Peyer's patch (tissue), 4 donors: ENCODE measurements at regions not wholly inside any gene's neighbourhood (a gene's known extent, or its start where the extent isn't known, plus 50 kb on each side); places are given as distances from the start of the nearest gene placed in this dataset.

Experiments
- DNase-seq, 3 donors: peaks; one replicate each; pipeline ENCODE4 v3.0.0-alpha.2; 2017 to 2019
- H3K27ac ChIP-seq, 4 donors: fragments of 200-600 bp; sonication (generic); one replicate each; pipeline ENCODE4 v1.5.1; 2016 to 2019
- H3K27me3 ChIP-seq, 2 donors: fragments of 200-600 bp; sonication (generic); one replicate each; pipeline ENCODE4 v1.5.1; 2019
- H3K36me3 ChIP-seq, 3 donors: fragments of 200-600 bp; sonication (generic); one replicate each; pipeline ENCODE4 v1.5.1; 2016 to 2019
- H3K4me1 ChIP-seq, 4 donors: fragments of 200-600 bp; sonication (generic); one replicate each; pipeline ENCODE4 v1.5.1; 2016 to 2019
- H3K4me3 ChIP-seq, 4 donors: fragments of 200-600 bp; sonication (generic); 1 replicate in 3 of 4; 2 replicates in 1 of 4; pipeline ENCODE4 v1.5.1; 2016 to 2019; ENCODE audit warnings: mild to moderate bottlenecking in 1 of 4
- H3K9me3 ChIP-seq, 4 donors: fragments of 200-600 bp; sonication (generic); one replicate each; pipeline ENCODE4 v1.5.1; 2016 to 2019; ENCODE audit warnings: mild to moderate bottlenecking in 1 of 4
- POLR2A ChIP-seq, 2 donors: fragments of 450-650 bp; IDR thresholded peaks; one replicate each; pipeline ENCODE4 v1.5.1; 2017; ENCODE audit warnings: antibody characterized with exemption in 2 of 2, mild to moderate bottlenecking in 2 of 2, moderate library complexity in 2 of 2
- TF ChIP-seq, protein P1 (sequence below), 6 experiments: fragments of 450-650 bp in 4 of 6; fragments of 200-600 bp in 2 of 6; sonication (generic) in 1 of 6; IDR thresholded peaks; one replicate each; pipeline ENCODE4 v1.5.1; 2017 to 2019; ENCODE audit warnings: antibody characterized with exemption in 6 of 6, mild to moderate bottlenecking in 3 of 6, moderate library complexity in 1 of 6

DNA sequence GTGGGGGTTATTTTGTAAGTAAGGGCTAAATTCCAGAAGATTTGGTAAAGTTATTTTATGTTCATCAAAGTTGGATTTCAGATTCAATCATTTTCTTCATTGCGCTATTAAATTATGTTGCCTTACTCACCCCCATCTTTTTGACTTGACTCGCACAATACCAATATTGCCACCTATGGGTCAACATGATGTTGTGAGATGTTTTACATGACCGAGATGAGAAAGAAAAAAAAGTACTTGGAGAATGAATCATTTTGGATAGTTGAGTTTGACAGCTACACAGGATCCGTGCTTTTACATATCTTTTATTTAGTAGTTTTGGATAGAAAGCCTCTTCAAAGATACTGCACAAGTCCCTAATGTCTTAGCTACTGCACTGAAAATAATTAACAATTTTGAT lies 224.2 kb upstream of the EMCN start:
- Histone ChIP-seq H3K27me3 (no peaks in the 10 kb centered on the region), H3K27ac (no peak overlapping the region), H3K9me3 (no peaks in the 10 kb centered on the region), H3K4me3 (no peak overlapping the region), H3K4me1 (no peaks in the 10 kb centered on the region), H3K36me3 (no peaks in the 10 kb centered on the region)
- peak in 1 of 3 donors; percentile 44 for DNase-seq
- TF ChIP-seq, protein P1, sequence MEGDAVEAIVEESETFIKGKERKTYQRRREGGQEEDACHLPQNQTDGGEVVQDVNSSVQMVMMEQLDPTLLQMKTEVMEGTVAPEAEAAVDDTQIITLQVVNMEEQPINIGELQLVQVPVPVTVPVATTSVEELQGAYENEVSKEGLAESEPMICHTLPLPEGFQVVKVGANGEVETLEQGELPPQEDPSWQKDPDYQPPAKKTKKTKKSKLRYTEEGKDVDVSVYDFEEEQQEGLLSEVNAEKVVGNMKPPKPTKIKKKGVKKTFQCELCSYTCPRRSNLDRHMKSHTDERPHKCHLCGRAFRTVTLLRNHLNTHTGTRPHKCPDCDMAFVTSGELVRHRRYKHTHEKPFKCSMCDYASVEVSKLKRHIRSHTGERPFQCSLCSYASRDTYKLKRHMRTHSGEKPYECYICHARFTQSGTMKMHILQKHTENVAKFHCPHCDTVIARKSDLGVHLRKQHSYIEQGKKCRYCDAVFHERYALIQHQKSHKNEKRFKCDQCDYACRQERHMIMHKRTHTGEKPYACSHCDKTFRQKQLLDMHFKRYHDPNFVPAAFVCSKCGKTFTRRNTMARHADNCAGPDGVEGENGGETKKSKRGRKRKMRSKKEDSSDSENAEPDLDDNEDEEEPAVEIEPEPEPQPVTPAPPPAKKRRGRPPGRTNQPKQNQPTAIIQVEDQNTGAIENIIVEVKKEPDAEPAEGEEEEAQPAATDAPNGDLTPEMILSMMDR (IDR thresholded peaks at IDR 0.05), result peak in 4 of 6 experiments; percentile 20 to 64 (median 58)
- TF ChIP-seq POLR2A (IDR thresholded peaks at IDR 0.05), result no peak

DNA sequence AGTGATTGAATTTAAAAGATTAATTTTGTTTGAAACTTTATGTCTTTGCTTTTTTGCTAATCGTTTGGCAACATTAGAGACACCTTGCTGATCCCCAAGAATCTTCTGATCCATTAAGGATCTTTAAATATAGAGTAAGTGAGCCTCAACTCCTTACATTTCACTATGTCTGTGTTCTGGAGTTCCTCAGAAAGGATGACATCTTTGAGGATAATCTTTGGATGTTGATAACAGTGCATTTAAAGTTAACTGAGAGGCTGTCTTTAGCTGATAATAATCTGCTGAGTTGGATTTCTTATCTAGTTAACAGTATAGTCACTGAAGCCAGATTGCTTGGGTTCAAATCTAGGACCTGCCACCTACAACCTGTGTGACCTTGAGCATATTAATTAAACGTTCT lies 221.6 kb upstream of the EMCN start:
- Histone ChIP-seq H3K36me3 (no peaks in the 10 kb centered on the region), H3K4me1 (no peaks in the 10 kb centered on the region), H3K9me3 (no peaks in the 10 kb centered on the region), H3K27me3 (no peaks in the 10 kb centered on the region), H3K4me3 (no peak overlapping the region), H3K27ac (no peak overlapping the region)
- DNase-seq, result no peak
- TF ChIP-seq POLR2A (IDR thresholded peaks at IDR 0.05), result no peak
- TF ChIP-seq, protein P1 (IDR thresholded peaks at IDR 0.05), result no peak

DNA sequence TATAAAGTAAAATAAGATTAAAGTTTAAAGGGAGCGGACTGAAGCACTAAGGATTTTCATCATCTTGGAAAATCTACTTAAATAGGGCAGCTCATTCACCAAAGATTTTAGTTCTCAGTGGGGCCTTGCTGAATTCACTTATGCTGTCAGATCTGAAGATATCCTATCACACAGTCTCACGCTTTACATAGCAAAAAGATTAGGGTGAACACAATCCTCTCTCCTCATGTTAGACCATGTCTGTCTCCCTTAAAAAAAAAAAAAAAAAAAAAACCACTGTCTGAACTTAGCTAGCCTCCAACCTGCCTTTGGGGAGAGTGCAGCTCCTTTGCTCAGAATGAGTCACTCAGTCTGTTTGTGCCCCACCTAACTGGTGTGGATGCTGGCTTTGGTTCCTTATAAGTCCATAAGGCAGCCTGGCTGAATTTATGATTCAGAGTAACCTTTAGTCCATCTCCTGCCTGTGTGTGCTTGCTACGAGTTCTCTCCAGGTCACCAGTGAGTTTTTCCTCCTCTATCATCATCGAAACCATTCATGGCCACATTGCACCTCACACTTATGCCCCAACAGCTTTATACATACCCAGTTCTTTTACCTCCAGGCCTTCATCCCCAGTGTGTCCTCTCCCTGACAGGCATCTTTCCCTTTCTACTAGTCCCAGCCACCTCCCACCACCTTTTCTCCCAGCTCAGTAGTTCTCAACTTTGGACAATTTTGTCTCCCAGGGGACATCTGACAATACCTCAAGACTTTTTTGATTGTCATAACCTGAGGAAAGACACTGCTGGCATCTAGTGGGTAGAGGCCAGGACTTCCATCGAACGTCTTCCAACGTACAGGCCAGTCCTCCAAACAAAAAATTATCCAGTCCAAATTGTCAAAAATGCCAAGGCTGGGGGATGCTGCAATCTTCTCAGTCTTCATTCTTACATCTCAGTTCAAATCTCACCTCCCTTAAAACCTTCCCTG lies 220.7 kb upstream of the EMCN start:
- peak in 1 of 3 donors; percentile 68 for DNase-seq
- H3K4me3 ChIP-seq, result no peak overlapping the region
- no peaks in the 10 kb centered on the region for H3K9me3 ChIP-seq
- no peaks in the 10 kb centered on the region for H3K27me3 ChIP-seq
- peak overlapping the region in 1 of 4 donors; percentile 36 for H3K27ac ChIP-seq
- TF ChIP-seq, protein P1 (IDR thresholded peaks at IDR 0.05), result no peak
- TF ChIP-seq POLR2A (IDR thresholded peaks at IDR 0.05), result no peak
- no peaks in the 10 kb centered on the region for H3K36me3 ChIP-seq
- no peaks in the 10 kb centered on the region for H3K4me1 ChIP-seq

DNA sequence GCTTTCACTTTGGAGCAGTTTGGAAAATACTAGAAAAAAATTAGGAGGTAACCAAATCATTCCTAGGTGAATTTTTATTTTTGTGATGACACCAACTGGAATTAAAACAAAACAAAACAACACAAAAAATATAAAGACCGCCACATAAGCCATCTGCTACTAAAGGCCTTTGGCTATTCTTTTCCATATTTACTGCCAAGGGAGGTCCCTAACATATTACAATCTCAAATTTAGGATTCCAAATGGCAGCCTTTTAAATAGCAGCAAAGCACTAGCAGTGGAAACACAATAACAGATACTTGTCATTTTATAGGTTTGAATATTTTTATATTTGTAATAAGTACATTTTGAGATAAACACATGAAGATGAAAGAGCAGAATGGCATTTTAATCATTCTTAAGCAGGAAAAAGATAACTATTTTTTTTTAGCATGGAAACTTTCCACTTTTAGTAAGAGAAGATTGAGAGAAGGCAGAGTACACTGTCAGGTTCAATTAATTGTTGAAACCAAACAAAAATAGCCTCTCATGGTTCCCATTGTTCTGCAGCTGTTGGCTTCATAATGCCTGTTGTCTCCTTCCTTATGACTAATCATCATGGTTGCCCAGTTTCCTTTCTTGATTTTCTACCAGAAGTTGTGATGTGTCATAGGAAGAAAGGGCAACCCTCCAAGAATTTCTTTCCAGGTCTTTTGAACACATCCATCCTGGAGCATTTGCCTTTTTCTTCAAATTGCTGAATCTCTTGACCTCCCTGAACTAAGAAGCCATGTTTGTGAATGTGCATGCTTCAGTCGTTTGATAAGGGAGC lies 219.0 kb upstream of the EMCN start:
- H3K27me3 ChIP-seq, result no peaks in the 10 kb centered on the region

DNA sequence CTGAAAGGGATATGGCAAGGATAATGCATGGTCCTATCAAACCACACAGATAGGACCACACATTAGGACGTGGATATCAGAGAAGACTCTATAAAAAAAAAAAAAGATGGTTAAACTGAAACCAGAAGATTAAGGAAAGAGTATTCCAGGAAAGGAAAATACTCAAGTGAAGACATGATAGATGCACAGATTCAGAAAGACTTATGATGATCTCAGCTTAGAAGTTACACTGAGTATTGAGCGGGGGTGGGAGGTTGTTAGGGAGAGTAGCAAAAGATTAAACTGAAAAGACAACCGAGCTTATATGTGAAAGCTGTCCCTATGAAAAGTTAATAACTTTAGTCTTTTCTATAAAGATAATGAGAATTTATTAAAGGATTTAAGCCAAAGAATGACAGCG lies 211.0 kb upstream of the EMCN start:
- TF ChIP-seq, protein P1 (IDR thresholded peaks at IDR 0.05), result no peak
- TF ChIP-seq POLR2A (IDR thresholded peaks at IDR 0.05), result no peak
- no peak for DNase-seq
- Histone ChIP-seq H3K4me1 (no peaks in the 10 kb centered on the region), H3K27ac (no peak overlapping the region), H3K4me3 (no peak overlapping the region), H3K9me3 (no peaks in the 10 kb centered on the region), H3K36me3 (no peaks in the 10 kb centered on the region), H3K27me3 (no peaks in the 10 kb centered on the region)

More for the DNA sequence above, 219.0 kb upstream of the EMCN start:
- no peaks in the 10 kb centered on the region for H3K36me3 ChIP-seq
- TF ChIP-seq POLR2A (IDR thresholded peaks at IDR 0.05), result no peak
- TF ChIP-seq, protein P1 (IDR thresholded peaks at IDR 0.05), result no peak
- H3K4me1 ChIP-seq, result no peaks in the 10 kb centered on the region
- H3K4me3 ChIP-seq, result no peak overlapping the region
- DNase-seq, result no peak
- no peak overlapping the region for H3K27ac ChIP-seq
- H3K9me3 ChIP-seq, result no peaks in the 10 kb centered on the region
